ENCODE measurements at regions not wholly inside any gene's neighbourhood (a gene's known extent, or its start where the extent isn't known, plus 50 kb on each side); places are given as distances from the start of the nearest gene placed in this dataset.

GRCh38 chr2:120634533-120634932, 101.1 kb upstream of the GLI2 start:
- H2BK12ac ChIP-seq (ENCODE audit: low read length), result no peak overlapping the region
- H4K8ac ChIP-seq (ENCODE audit: low read depth, low read length), result no peak overlapping the region
- H3K4ac ChIP-seq (ENCODE audit: low read depth, low read length), result no peak overlapping the region
- H2AFZ ChIP-seq (ENCODE audit: insufficient read depth, low read length, poor library complexity), result no peak overlapping the region
- no peak overlapping the region for H3K23ac ChIP-seq (ENCODE audit: low read length)
- no peak overlapping the region for H3K18ac ChIP-seq (ENCODE audit: low read length)
- no peak overlapping the region for H4K12ac ChIP-seq (ENCODE audit: low read depth, low read length)
- H2BK5ac ChIP-seq (ENCODE audit: low read depth, low read length, poor library complexity), result no peak overlapping the region
- H3K4me1 ChIP-seq (ENCODE audit: control insufficient read depth in 1 of 2, insufficient read depth in 2 of 2, low read length in 2 of 2), result no peaks in the 10 kb centered on the region
- no peak overlapping the region for H3K4me2 ChIP-seq (ENCODE audit: low read length)
- no peaks in the 10 kb centered on the region for H3K79me1 ChIP-seq (ENCODE audit: low read length)
- no peak overlapping the region for H2AK5ac ChIP-seq (ENCODE audit: low read length)
- no peaks in the 10 kb centered on the region for H3K9me3 ChIP-seq (ENCODE audit: insufficient read depth, low read depth, low read length)
- peaks cover 2% of the 10 kb centered on the region for H3K27me3 ChIP-seq (ENCODE audit: insufficient read depth, low read length)
- H3K9ac ChIP-seq (ENCODE audit: low read length), result no peak overlapping the region
- no peak overlapping the region for H4K91ac ChIP-seq (ENCODE audit: low read depth, low read length)
- H3K27ac ChIP-seq (ENCODE audit: low read depth, low read length), result no peak overlapping the region
- H3K79me2 ChIP-seq (ENCODE audit: control insufficient read depth, insufficient read depth, low read length, poor library complexity), result no peaks in the 10 kb centered on the region
- no peaks in the 10 kb centered on the region for H3K36me3 ChIP-seq (ENCODE audit: control insufficient read depth in 1 of 2, insufficient read depth in 2 of 2, low read length in 2 of 2)
- no peak overlapping the region for H2BK120ac ChIP-seq (ENCODE audit: insufficient read depth, low read length, poor library complexity)
- WGBS (ENCODE audit: extremely low coverage, insufficient coverage, insufficient read length), result no CpG with 5 or more reads among the region's 6 CpGs
- no peak overlapping the region for H3K4me3 ChIP-seq (ENCODE audit: low read depth, low read length)
- no peak for DNase-seq
- no peak overlapping the region for H3K14ac ChIP-seq (ENCODE audit: low read length)

- no peak overlapping the region for H2AK5ac ChIP-seq (ENCODE audit: low read length)
- no peak overlapping the region for H3K4ac ChIP-seq (ENCODE audit: low read depth, low read length)
- no peak overlapping the region for H3K9ac ChIP-seq (ENCODE audit: low read length)
- H4K8ac ChIP-seq (ENCODE audit: low read depth, low read length), result no peak overlapping the region
- no peaks in the 10 kb centered on the region for H3K4me1 ChIP-seq (ENCODE audit: control insufficient read depth in 1 of 2, insufficient read depth in 2 of 2, low read length in 2 of 2)
- H2BK12ac ChIP-seq (ENCODE audit: low read length), result no peak overlapping the region
- no peak overlapping the region for H3K4me2 ChIP-seq (ENCODE audit: low read length)
- no peak overlapping the region for H3K27ac ChIP-seq (ENCODE audit: low read depth, low read length)
- no peak overlapping the region for H3K14ac ChIP-seq (ENCODE audit: low read length)
- no peak overlapping the region for H3K23ac ChIP-seq (ENCODE audit: low read length)
- no peak overlapping the region for H4K12ac ChIP-seq (ENCODE audit: low read depth, low read length)
- H3K27me3 ChIP-seq (ENCODE audit: insufficient read depth, low read length), result peaks cover 2% of the 10 kb centered on the region
- H3K79me1 ChIP-seq (ENCODE audit: low read length), result no peaks in the 10 kb centered on the region
- DNase-seq, result no peak
- no peak overlapping the region for H3K4me3 ChIP-seq (ENCODE audit: low read depth, low read length)
- no peak overlapping the region for H2BK120ac ChIP-seq (ENCODE audit: insufficient read depth, low read length, poor library complexity)
- H2AFZ ChIP-seq (ENCODE audit: insufficient read depth, low read length, poor library complexity), result no peak overlapping the region
- H3K79me2 ChIP-seq (ENCODE audit: control insufficient read depth, insufficient read depth, low read length, poor library complexity), result no peaks in the 10 kb centered on the region
- H3K9me3 ChIP-seq (ENCODE audit: insufficient read depth, low read depth, low read length), result no peaks in the 10 kb centered on the region
- no peak overlapping the region for H2BK5ac ChIP-seq (ENCODE audit: low read depth, low read length, poor library complexity)
- WGBS (ENCODE audit: extremely low coverage, insufficient coverage, insufficient read length), result no CpG with 5 or more reads among the region's 5 CpGs
- no peak overlapping the region for H4K91ac ChIP-seq (ENCODE audit: low read depth, low read length)
- H3K18ac ChIP-seq (ENCODE audit: low read length), result no peak overlapping the region
- no peaks in the 10 kb centered on the region for H3K36me3 ChIP-seq (ENCODE audit: control insufficient read depth in 1 of 2, insufficient read depth in 2 of 2, low read length in 2 of 2)
Observed at GRCh38 chr2:120635146-120635545, 100.5 kb upstream of the GLI2 start.

GRCh38 chr2:120637847-120638246, 97.8 kb upstream of the GLI2 start:
- no peak overlapping the region for H3K27ac ChIP-seq (ENCODE audit: low read depth, low read length)
- no peaks in the 10 kb centered on the region for H3K79me2 ChIP-seq (ENCODE audit: control insufficient read depth, insufficient read depth, low read length, poor library complexity)
- no peak overlapping the region for H3K4me3 ChIP-seq (ENCODE audit: low read depth, low read length)
- no peak overlapping the region for H3K18ac ChIP-seq (ENCODE audit: low read length)
- H2BK5ac ChIP-seq (ENCODE audit: low read depth, low read length, poor library complexity), result no peak overlapping the region
- no peak overlapping the region for H3K4me2 ChIP-seq (ENCODE audit: low read length)
- DNase-seq, result no peak
- no peak overlapping the region for H4K91ac ChIP-seq (ENCODE audit: low read depth, low read length)
- WGBS (ENCODE audit: extremely low coverage, insufficient coverage, insufficient read length), result no CpG with 5 or more reads among the region's 5 CpGs
- H4K8ac ChIP-seq (ENCODE audit: low read depth, low read length), result no peak overlapping the region
- H2BK120ac ChIP-seq (ENCODE audit: insufficient read depth, low read length, poor library complexity), result no peak overlapping the region
- H3K79me1 ChIP-seq (ENCODE audit: low read length), result no peaks in the 10 kb centered on the region
- H3K4ac ChIP-seq (ENCODE audit: low read depth, low read length), result no peak overlapping the region
- H4K12ac ChIP-seq (ENCODE audit: low read depth, low read length), result no peak overlapping the region
- no peak overlapping the region for H2AK5ac ChIP-seq (ENCODE audit: low read length)
- no peaks in the 10 kb centered on the region for H3K4me1 ChIP-seq (ENCODE audit: control insufficient read depth in 1 of 2, insufficient read depth in 2 of 2, low read length in 2 of 2)
- no peaks in the 10 kb centered on the region for H3K9me3 ChIP-seq (ENCODE audit: insufficient read depth, low read depth, low read length)
- no peak overlapping the region for H2AFZ ChIP-seq (ENCODE audit: insufficient read depth, low read length, poor library complexity)
- no peak overlapping the region for H3K9ac ChIP-seq (ENCODE audit: low read length)
- no peak overlapping the region for H3K23ac ChIP-seq (ENCODE audit: low read length)
- peaks cover 2% of the 10 kb centered on the region for H3K27me3 ChIP-seq (ENCODE audit: insufficient read depth, low read length)
- H3K36me3 ChIP-seq (ENCODE audit: control insufficient read depth in 1 of 2, insufficient read depth in 2 of 2, low read length in 2 of 2), result no peaks in the 10 kb centered on the region
- H2BK12ac ChIP-seq (ENCODE audit: low read length), result no peak overlapping the region
- no peak overlapping the region for H3K14ac ChIP-seq (ENCODE audit: low read length)

GRCh38 chr2:120638450-120638849, 97.2 kb upstream of the GLI2 start:
- Histone ChIP-seq H2AK5ac (ENCODE audit: low read length) (no peak overlapping the region), H3K4me2 (ENCODE audit: low read length) (no peak overlapping the region), H4K12ac (ENCODE audit: low read depth, low read length) (no peak overlapping the region), H4K8ac (ENCODE audit: low read depth, low read length) (no peak overlapping the region), H2BK120ac (ENCODE audit: insufficient read depth, low read length, poor library complexity) (no peak overlapping the region), H3K79me1 (ENCODE audit: low read length) (no peaks in the 10 kb centered on the region), H3K27me3 (ENCODE audit: insufficient read depth, low read length) (peaks cover 2% of the 10 kb centered on the region), H3K36me3 (ENCODE audit: control insufficient read depth in 1 of 2, insufficient read depth in 2 of 2, low read length in 2 of 2) (no peaks in the 10 kb centered on the region), H2AFZ (ENCODE audit: insufficient read depth, low read length, poor library complexity) (no peak overlapping the region), H3K9ac (ENCODE audit: low read length) (no peak overlapping the region), H3K9me3 (ENCODE audit: insufficient read depth, low read depth, low read length) (peaks cover under 1% of the 10 kb centered on the region), H2BK12ac (ENCODE audit: low read length) (no peak overlapping the region), H3K4me1 (ENCODE audit: control insufficient read depth in 1 of 2, insufficient read depth in 2 of 2, low read length in 2 of 2) (no peaks in the 10 kb centered on the region), H3K14ac (ENCODE audit: low read length) (no peak overlapping the region), H2BK5ac (ENCODE audit: low read depth, low read length, poor library complexity) (no peak overlapping the region), H4K91ac (ENCODE audit: low read depth, low read length) (no peak overlapping the region), H3K23ac (ENCODE audit: low read length) (no peak overlapping the region), H3K4ac (ENCODE audit: low read depth, low read length) (no peak overlapping the region), H3K4me3 (ENCODE audit: low read depth, low read length) (peak overlapping the region; percentile 50), H3K27ac (ENCODE audit: low read depth, low read length) (no peak overlapping the region), H3K18ac (ENCODE audit: low read length) (no peak overlapping the region), H3K79me2 (ENCODE audit: control insufficient read depth, insufficient read depth, low read length, poor library complexity) (no peaks in the 10 kb centered on the region)
- no CpG with 5 or more reads among the region's 4 CpGs for WGBS (ENCODE audit: extremely low coverage, insufficient coverage, insufficient read length)
- no peak for DNase-seq

Data from trophoblast cell (in vitro differentiated cells and primary cell).